ENCODE measurements at regions not wholly inside any gene's neighbourhood (a gene's known extent, or its start where the extent isn't known, plus 50 kb on each side); places are given as distances from the start of the nearest gene placed in this dataset.

DNA sequence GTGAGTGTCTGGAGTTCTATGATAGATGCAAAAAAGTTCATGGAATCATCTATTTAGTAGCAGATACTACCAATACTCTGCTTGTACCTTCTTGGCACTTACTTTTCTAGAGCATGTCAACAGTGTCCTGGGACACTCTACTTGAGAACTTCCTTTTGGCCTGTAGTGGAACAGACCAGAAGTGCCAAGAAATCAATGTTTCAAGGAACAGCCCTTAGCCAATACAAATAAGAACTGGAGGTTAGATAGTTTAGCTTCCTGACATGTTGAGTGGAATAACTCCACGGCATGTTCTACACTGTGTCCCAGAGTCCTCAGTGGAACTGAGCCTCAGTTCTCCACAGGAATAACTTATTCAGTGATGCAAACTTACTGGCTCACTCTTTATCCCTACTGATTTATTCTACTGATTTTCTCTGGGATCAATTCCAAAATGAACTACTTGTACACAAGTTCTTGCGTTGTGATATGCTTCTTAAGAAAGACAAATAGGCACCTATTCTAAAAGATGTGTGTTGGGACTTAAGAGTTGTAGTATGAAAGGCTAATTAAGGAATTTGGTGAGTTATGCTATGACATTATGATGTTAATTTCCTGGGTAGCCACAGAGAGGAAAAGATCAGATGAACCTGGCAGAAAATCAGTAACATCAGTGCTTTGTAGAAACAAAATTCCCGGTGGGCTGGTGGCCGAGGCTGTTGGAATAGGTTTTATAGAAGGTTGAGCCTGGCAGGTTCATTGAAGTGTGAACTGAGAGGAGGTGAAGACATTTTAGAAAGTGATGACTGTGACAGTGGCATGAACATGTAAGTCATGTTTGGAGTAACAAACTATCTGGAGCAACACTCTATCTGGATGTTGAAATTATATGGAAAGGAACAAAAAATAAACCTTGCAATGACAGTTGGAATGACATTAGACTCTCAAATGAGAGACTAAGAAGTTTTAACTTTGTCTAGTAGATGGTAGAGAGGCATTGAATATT is 101.8 kb upstream of the RBMS3 start:
- no peaks in the 10 kb centered on the region for H3K36me3 Mint-ChIP-seq
- no peaks in the 10 kb centered on the region for H3K27me3 ChIP-seq (ENCODE audit: control insufficient read depth in 2 of 2, insufficient read depth in 2 of 2, low read length in 2 of 2)
- no peaks in the 10 kb centered on the region for H3K79me2 ChIP-seq (ENCODE audit: insufficient read depth, low read length)
- intact Hi-C loops (cut with micrococcal nuclease) = no loop called here
- no peaks in the 10 kb centered on the region for H3K27me3 Mint-ChIP-seq (ENCODE audit: low read depth in 3 of 3)
- H3K27ac Mint-ChIP-seq = no peak overlapping the region
- no peak overlapping the region for H3K4me3 Mint-ChIP-seq
- H4K20me1 ChIP-seq (ENCODE audit: insufficient read depth, low read length) = no peaks in the 10 kb centered on the region
- no peaks in the 10 kb centered on the region for H3K4me1 Mint-ChIP-seq
- DNase-seq = no peak
- H3K9me3 Mint-ChIP-seq = peaks cover 0 to 6% (median 1%) of the 10 kb centered on the region in 7 donors
- no peak overlapping the region for H3K27ac ChIP-seq (ENCODE audit: low read depth in 1 of 2, low read length in 2 of 2)
- H3K9ac ChIP-seq (ENCODE audit: insufficient read depth, low read length, poor library complexity, severe bottlenecking) = no peak overlapping the region
- TF ChIP-seq, protein P1, sequence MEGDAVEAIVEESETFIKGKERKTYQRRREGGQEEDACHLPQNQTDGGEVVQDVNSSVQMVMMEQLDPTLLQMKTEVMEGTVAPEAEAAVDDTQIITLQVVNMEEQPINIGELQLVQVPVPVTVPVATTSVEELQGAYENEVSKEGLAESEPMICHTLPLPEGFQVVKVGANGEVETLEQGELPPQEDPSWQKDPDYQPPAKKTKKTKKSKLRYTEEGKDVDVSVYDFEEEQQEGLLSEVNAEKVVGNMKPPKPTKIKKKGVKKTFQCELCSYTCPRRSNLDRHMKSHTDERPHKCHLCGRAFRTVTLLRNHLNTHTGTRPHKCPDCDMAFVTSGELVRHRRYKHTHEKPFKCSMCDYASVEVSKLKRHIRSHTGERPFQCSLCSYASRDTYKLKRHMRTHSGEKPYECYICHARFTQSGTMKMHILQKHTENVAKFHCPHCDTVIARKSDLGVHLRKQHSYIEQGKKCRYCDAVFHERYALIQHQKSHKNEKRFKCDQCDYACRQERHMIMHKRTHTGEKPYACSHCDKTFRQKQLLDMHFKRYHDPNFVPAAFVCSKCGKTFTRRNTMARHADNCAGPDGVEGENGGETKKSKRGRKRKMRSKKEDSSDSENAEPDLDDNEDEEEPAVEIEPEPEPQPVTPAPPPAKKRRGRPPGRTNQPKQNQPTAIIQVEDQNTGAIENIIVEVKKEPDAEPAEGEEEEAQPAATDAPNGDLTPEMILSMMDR (IDR thresholded peaks at IDR 0.05) = no peak
- no peak overlapping the region for H3K4me3 ChIP-seq (replicated peaks in 1 of 3; ENCODE audit: low read depth in 2 of 3, low read length in 3 of 3)
- 95% methylated on average over 2 of the region's 4 CpGs for WGBS (ENCODE audit: insufficient coverage)
- no peaks in the 10 kb centered on the region for H3K4me1 ChIP-seq (ENCODE audit: control insufficient read depth in 1 of 2, insufficient read depth in 2 of 2, low read length in 2 of 2)
- no peaks in the 10 kb centered on the region for H3K9me3 ChIP-seq (replicated peaks in 1 of 2; ENCODE audit: control insufficient read depth in 1 of 2, insufficient read depth in 1 of 2, low read length in 2 of 2)
- H2AFZ ChIP-seq (ENCODE audit: insufficient read depth, low read depth, low read length, poor library complexity, severe bottlenecking) = no peak overlapping the region
- no peaks in the 10 kb centered on the region for H3K36me3 ChIP-seq (replicated peaks in 1 of 2; ENCODE audit: control insufficient read depth in 1 of 2, insufficient read depth in 2 of 2, low read length in 2 of 2)
- H3K4me2 ChIP-seq (replicated peaks; ENCODE audit: extremely low read depth, low read length, poor library complexity, severe bottlenecking) = no peak overlapping the region

DNA sequence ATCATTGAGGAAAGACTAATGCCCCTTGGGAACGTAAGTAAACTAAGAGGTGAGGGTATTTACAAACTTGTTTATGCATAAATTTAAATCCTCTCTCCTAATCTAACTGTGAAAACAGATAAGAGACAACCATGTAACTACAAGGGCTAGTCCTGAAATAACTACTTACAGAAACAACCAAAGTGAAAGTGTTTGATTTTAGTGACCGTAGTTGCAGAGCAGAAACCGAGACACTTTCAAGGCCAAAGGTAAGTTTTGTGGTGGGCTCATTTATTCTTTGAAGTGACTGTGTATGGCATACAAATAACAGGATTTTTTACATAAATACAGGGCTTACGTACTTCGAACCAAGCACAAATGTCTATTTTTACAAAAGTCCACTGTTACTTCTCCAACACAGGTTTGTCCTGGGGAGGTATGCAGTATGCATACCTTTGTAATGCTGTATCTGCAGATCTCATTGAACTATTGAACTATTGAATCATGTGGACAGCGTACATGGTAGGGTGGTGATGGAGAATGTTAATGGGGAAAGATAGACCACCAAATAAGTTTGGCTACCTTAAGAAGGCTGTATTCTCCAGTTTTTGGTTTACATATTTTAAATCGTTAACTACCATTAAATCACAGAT is 99.6 kb upstream of the RBMS3 start:
- Histone ChIP-seq H3K9me3 (replicated peaks in 1 of 2; ENCODE audit: control insufficient read depth in 1 of 2, insufficient read depth in 1 of 2, low read length in 2 of 2) (no peaks in the 10 kb centered on the region), H3K4me3 (replicated peaks in 1 of 3; ENCODE audit: low read depth in 2 of 3, low read length in 3 of 3) (no peak overlapping the region), H3K36me3 (replicated peaks in 1 of 2; ENCODE audit: control insufficient read depth in 1 of 2, insufficient read depth in 2 of 2, low read length in 2 of 2) (no peaks in the 10 kb centered on the region), H3K4me2 (replicated peaks; ENCODE audit: extremely low read depth, low read length, poor library complexity, severe bottlenecking) (no peak overlapping the region), H2AFZ (ENCODE audit: insufficient read depth, low read depth, low read length, poor library complexity, severe bottlenecking) (no peak overlapping the region), H3K79me2 (ENCODE audit: insufficient read depth, low read length) (no peaks in the 10 kb centered on the region), H4K20me1 (ENCODE audit: insufficient read depth, low read length) (no peaks in the 10 kb centered on the region), H3K27me3 (ENCODE audit: control insufficient read depth in 2 of 2, insufficient read depth in 2 of 2, low read length in 2 of 2) (no peaks in the 10 kb centered on the region), H3K27ac (ENCODE audit: low read depth in 1 of 2, low read length in 2 of 2) (no peak overlapping the region), H3K9ac (ENCODE audit: insufficient read depth, low read length, poor library complexity, severe bottlenecking) (no peak overlapping the region), H3K4me1 (ENCODE audit: control insufficient read depth in 1 of 2, insufficient read depth in 2 of 2, low read length in 2 of 2) (no peaks in the 10 kb centered on the region)
- no peak for DNase-seq
- WGBS (ENCODE audit: insufficient coverage) = 100% methylated on average over 1 of the region's 7 CpGs
- H3K9me3 Mint-ChIP-seq = peaks cover 0 to 6% (median 0%) of the 10 kb centered on the region in 7 donors
- H3K36me3 Mint-ChIP-seq = no peaks in the 10 kb centered on the region
- TF ChIP-seq, protein P1 (IDR thresholded peaks at IDR 0.05) = no peak
- no peak overlapping the region for H3K27ac Mint-ChIP-seq
- peaks cover 0 to 2% (median 0%) of the 10 kb centered on the region in 3 donors for H3K27me3 Mint-ChIP-seq (ENCODE audit: low read depth in 3 of 3)
- intact Hi-C loops (cut with micrococcal nuclease) = no loop called here
- H3K4me1 Mint-ChIP-seq = no peaks in the 10 kb centered on the region
- no peak overlapping the region for H3K4me3 Mint-ChIP-seq

Data from CD14-positive monocyte (primary cell).